Colonic mucosa (tissue), 4 donors: ENCODE measurements at regions not wholly inside any gene's neighbourhood (a gene's known extent, or its start where the extent isn't known, plus 50 kb on each side); places are given as distances from the start of the nearest gene placed in this dataset.
"Not testable (repeated sequence)": the region's sequence is repeated elsewhere in the genome, so short reads cannot be mapped to it uniquely, and the experiment has no call there.

Experiments used
- DNase-seq: peaks from one replicate; pipeline ENCODE4 v3.0.0-alpha.2; 2020
- H3K27ac ChIP-seq: fragments of 200-600 bp; one replicate; pipeline ENCODE4 v1.8.0; 2021
- H3K27me3 ChIP-seq: fragments of 200-600 bp; one replicate; pipeline ENCODE4 v1.8.0; 2021
- H3K36me3 ChIP-seq: fragments of 200-600 bp; one replicate; pipeline ENCODE4 v1.8.0; 2021
- H3K4me1 ChIP-seq: fragments of 200-600 bp; one replicate; pipeline ENCODE4 v1.8.0; 2021; ENCODE audit warnings: mild to moderate bottlenecking
- H3K4me3 ChIP-seq: fragments of 200-600 bp; one replicate; pipeline ENCODE4 v1.8.0; 2021
- H3K9ac ChIP-seq, 2 donors: one replicate each; pipeline ENCODE4 v1.7.0; 2013; ENCODE audit warnings: control low read depth in 2 of 2, low read depth in 2 of 2, low read length in 2 of 2
- H3K9me3 ChIP-seq: fragments of 200-600 bp; one replicate; pipeline ENCODE4 v1.8.0; 2021
- CTCF ChIP-seq: fragments of 200-600 bp; IDR thresholded peaks from one replicate; pipeline ENCODE4 v1.8.0; 2022; ENCODE audit warnings: antibody characterized with exemption, mild to moderate bottlenecking
- intact Hi-C: fragments of 100-400 bp; cut with DNase I; formaldehyde crosslinking; loops from one replicate; pipeline ENCODE4 v1.14.1; 2022
- donor health status: healthy.
- donor health status: DM: no; HTN: no; CAD: no.
- donor health status: DM: no; HTN: no; CAD: no.

- H3K9me3 ChIP-seq: no peaks in the 10 kb centered on the region
- no peak overlapping the region for H3K9ac ChIP-seq
- no peaks in the 10 kb centered on the region for H3K36me3 ChIP-seq
- H3K27me3 ChIP-seq: no peaks in the 10 kb centered on the region
- DNase-seq: no peak
- H3K27ac ChIP-seq: no peak overlapping the region
- H3K4me1 ChIP-seq: no peaks in the 10 kb centered on the region
- TF ChIP-seq CTCF: no peak
- no peak overlapping the region for H3K4me3 ChIP-seq
- intact Hi-C loops: no loop called here
Observed at GRCh38 chr2:138424436-138425140, 77.0 kb upstream of the SPOPL start.

- H3K4me3 ChIP-seq, H3K27me3 ChIP-seq, H3K9ac ChIP-seq, intact Hi-C loops, H3K27ac ChIP-seq, H3K36me3 ChIP-seq, H3K9me3 ChIP-seq, H3K4me1 ChIP-seq, DNase-seq: not testable (repeated sequence)
Observed at GRCh38 chr2:138426116-138426515, 75.5 kb upstream of the SPOPL start.

GRCh38 chr2:138428710-138429440, 72.7 kb upstream of the SPOPL start:
- Histone ChIP-seq H3K27ac (no peak overlapping the region), H3K4me1 (no peaks in the 10 kb centered on the region), H3K9me3 (no peaks in the 10 kb centered on the region), H3K4me3 (no peak overlapping the region), H3K36me3 (no peaks in the 10 kb centered on the region), H3K9ac (no peak overlapping the region), H3K27me3 (no peaks in the 10 kb centered on the region)
- no peak for DNase-seq
- intact Hi-C loops: no loop called here
- no peak for TF ChIP-seq CTCF

GRCh38 chr2:138430181-138430580, 71.4 kb upstream of the SPOPL start:
- DNase-seq: no peak
- Histone ChIP-seq H3K9ac (no peak overlapping the region), H3K27ac (no peak overlapping the region), H3K9me3 (no peaks in the 10 kb centered on the region), H3K36me3 (no peaks in the 10 kb centered on the region), H3K27me3 (no peaks in the 10 kb centered on the region), H3K4me1 (no peaks in the 10 kb centered on the region), H3K4me3 (no peak overlapping the region)
- intact Hi-C loops: no loop called here
- TF ChIP-seq CTCF: no peak

GRCh38 chr2:138432971-138433370, 68.6 kb upstream of the SPOPL start:
- intact Hi-C loops: no loop called here
- H3K4me3 ChIP-seq: no peak overlapping the region
- no peak overlapping the region for H3K27ac ChIP-seq
- no peak overlapping the region for H3K9ac ChIP-seq
- no peaks in the 10 kb centered on the region for H3K9me3 ChIP-seq
- H3K27me3 ChIP-seq: no peaks in the 10 kb centered on the region
- no peaks in the 10 kb centered on the region for H3K4me1 ChIP-seq
- no peaks in the 10 kb centered on the region for H3K36me3 ChIP-seq
- TF ChIP-seq CTCF: no peak
- no peak for DNase-seq
